GM12891 (cell line): ENCODE measurements at regions not wholly inside any gene's neighbourhood (a gene's known extent, or its start where the extent isn't known, plus 50 kb on each side); places are given as distances from the start of the nearest gene placed in this dataset.

Experiments
- PAX5 ChIP-seq: IDR thresholded peaks from 2 replicates; pipeline ENCODE4 v1.6.1; 2011; ENCODE audit warnings: low read length, moderate library complexity, mild to moderate bottlenecking; ENCODE audit not compliant: insufficient read depth, severe bottlenecking
- POLR2A ChIP-seq: IDR thresholded peaks from 2 replicates; pipeline ENCODE4 v1.6.1; 2011; ENCODE audit warnings: low read depth, low read length, control low read depth
- POLR2AphosphoS5 ChIP-seq: IDR thresholded peaks from 2 replicates; pipeline ENCODE4 v1.6.1; 2011; ENCODE audit warnings: low read depth, low read length, control low read depth
- POU2F2 ChIP-seq: IDR thresholded peaks from 2 replicates; pipeline ENCODE4 v1.6.1; 2011; ENCODE audit warnings: low read depth, mild to moderate bottlenecking, control low read depth, low read length, moderate library complexity
- SPI1 ChIP-seq: IDR thresholded peaks from 2 replicates; pipeline ENCODE4 v1.6.1; 2011; ENCODE audit warnings: low read depth, low read length, control low read depth
- TAF1 ChIP-seq: IDR thresholded peaks from 2 replicates; pipeline ENCODE4 v1.6.1; 2011; ENCODE audit warnings: low read depth, low read length, control low read depth

DNA sequence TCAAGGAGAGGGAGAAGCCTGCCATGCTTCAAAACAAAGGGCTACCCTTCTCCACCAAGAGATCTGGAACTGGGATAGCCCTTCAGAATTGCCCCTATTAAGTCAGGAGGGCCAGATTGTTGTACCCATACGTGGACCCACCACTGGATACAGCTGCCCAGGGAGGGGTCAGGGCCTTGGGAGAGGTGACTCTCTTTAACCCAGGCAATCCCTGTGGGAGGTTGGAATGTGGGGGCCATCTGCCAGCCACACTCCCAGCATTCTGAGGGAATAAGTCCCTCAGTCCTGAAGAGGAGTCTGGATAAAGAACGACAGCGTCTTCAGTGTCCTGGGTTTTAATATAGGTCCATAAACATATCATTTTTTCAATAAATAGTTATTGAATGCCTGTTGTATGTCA, 588.2 kb upstream of the TENM4 start:
- TF ChIP-seq POLR2A (no peak), POLR2AphosphoS5 (no peak), SPI1 (no peak), TAF1 (no peak), POU2F2 (no peak), PAX5 (no peak)
